Activated naive CD4-positive, alpha-beta T cell treated with anti-CD3 and anti-CD28 coated beads for 36 hours (primary cell): ENCODE measurements at regions not wholly inside any gene's neighbourhood (a gene's known extent, or its start where the extent isn't known, plus 50 kb on each side); places are given as distances from the start of the nearest gene placed in this dataset.

Source experiments
- CTCF ChIA-PET: fragments of 350-600 bp; sonication (Branson Sonifier 250); formaldehyde crosslinking; loops from one replicate; lab custom pipeline; 2021; ENCODE audit warnings: antibody characterized with exemption; lab: Charles Lee
- DNase-seq: peaks from one replicate; pipeline ENCODE4 v3.0.0-alpha.2; 2020
- H3K27ac Mint-ChIP-seq: one replicate; pipeline ENCODE4 v1.8.0; 2021; ENCODE audit warnings: mild to moderate bottlenecking, mixed read lengths
- H3K27me3 Mint-ChIP-seq: one replicate; pipeline ENCODE4 v1.8.0; 2021; ENCODE audit warnings: low read depth, mixed read lengths
- H3K36me3 Mint-ChIP-seq: one replicate; pipeline ENCODE4 v1.8.0; 2021; ENCODE audit warnings: low read depth, mixed read lengths
- H3K4me1 Mint-ChIP-seq: one replicate; pipeline ENCODE4 v1.8.0; 2021; ENCODE audit warnings: low read depth, mixed read lengths
- H3K4me3 Mint-ChIP-seq: one replicate; pipeline ENCODE4 v1.8.0; 2021; ENCODE audit warnings: mild to moderate bottlenecking, moderate library complexity, mixed read lengths
- H3K9me3 Mint-ChIP-seq: one replicate; pipeline ENCODE4 v1.8.0; 2021; ENCODE audit warnings: mixed read lengths
- intact Hi-C: fragments of 100-400 bp; cut with micrococcal nuclease; formaldehyde crosslinking; loops from one replicate; pipeline ENCODE4 v1.15.1; 2023

- Mint-ChIP-seq H3K27ac (no peak overlapping the region), H3K9me3 (peaks cover 1% of the 10 kb centered on the region), H3K4me3 (no peak overlapping the region), H3K27me3 (no peaks in the 10 kb centered on the region), H3K4me1 (peaks cover 65% of the 10 kb centered on the region), H3K36me3 (peaks cover 11% of the 10 kb centered on the region)
- no peak for DNase-seq
- intact Hi-C loops, result no loop called here
- CTCF ChIA-PET, result interaction anchor here (0.7 kb wide), 2 partner anchors 27 to 203 kb away, joined by 3 to 4 read pairs; no protein-coding TSS in a partner anchor
Measured at GRCh38 chr13:74084375-74084935, 49.7 kb downstream of the KLF12 start.

DNA sequence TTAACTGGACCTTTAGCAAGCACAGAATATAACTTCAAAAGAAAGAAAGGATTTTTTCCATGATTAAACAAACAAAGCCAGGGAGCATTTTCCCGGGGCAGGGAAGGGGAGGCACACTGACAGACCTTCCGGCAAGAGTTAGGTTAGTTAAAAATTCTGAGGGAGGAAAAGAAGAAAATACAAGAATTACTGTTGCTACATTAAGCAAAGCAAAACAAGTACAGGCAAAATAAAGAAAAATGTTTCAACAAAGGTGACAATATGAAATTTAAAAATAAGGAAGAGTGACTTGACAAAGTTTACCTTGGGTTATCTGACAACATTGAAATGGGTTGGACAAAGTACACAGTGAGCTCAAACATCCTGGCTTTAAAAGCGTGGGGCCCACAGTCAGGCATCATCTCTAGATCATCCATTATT is 51.5 kb downstream of the KLF12 start:
- intact Hi-C loops, result no loop called here
- CTCF ChIA-PET, result interaction anchor here (0.9 to 1.0 kb wide), 2 partner anchors 98 to 204 kb away, joined by 3 to 4 read pairs; no protein-coding TSS in a partner anchor
- Mint-ChIP-seq H3K27ac (no peak overlapping the region), H3K4me1 (peaks cover 55% of the 10 kb centered on the region), H3K27me3 (no peaks in the 10 kb centered on the region), H3K9me3 (peaks cover 1% of the 10 kb centered on the region), H3K4me3 (no peak overlapping the region), H3K36me3 (peaks cover 10% of the 10 kb centered on the region)
- DNase-seq, result no peak

DNA sequence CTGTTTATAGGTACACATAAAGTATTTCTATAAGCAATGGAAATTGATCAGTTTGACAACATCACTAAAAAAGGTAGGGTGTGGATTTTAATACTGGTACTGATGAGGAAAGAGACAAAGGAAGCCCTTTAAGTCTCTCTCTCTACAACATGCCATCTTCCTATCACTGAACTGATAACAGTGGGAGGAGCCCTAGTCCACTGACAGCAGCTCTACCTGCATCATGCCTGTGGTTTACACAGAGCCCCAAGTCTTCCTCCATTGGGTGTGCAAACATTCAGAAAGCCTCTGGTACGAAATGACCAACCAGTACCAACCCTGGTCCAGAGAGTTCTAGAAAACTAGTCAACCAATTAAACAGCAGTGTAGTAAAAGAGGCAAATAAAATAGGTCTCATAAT is 53.4 kb downstream of the KLF12 start:
- intact Hi-C loops, result no loop called here
- DNase-seq, result no peak
- Mint-ChIP-seq H3K27me3 (no peaks in the 10 kb centered on the region), H3K36me3 (peaks cover 10% of the 10 kb centered on the region), H3K27ac (no peak overlapping the region), H3K4me3 (no peak overlapping the region), H3K4me1 (peaks cover 61% of the 10 kb centered on the region), H3K9me3 (peaks cover 1% of the 10 kb centered on the region)
- CTCF ChIA-PET, result no interaction called here

DNA sequence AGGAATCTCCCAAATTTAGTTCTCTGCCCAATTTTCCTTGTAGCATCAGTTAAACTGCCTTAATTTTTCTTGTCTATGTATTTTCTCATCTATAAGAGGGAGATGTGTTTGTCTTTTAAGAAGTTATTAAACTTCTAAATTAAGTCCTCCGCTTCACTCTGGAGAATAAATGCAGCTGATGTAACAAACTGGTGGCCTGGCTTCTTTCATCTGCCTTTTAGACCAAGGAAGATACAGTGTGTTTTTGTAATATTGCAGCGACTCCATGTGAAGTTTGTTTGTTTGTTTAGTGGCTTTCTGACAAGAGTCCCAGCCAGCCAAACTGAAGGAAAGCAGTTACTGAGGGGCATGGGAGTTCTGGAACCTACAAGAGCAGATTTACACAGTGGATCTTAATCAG is 56.4 kb downstream of the KLF12 start:
- CTCF ChIA-PET, result interaction anchor here (0.9 kb wide), 1 partner anchor 10 kb away, joined by 5 read pairs; no protein-coding TSS in a partner anchor
- peaks cover 65% of the 10 kb centered on the region for H3K4me1 Mint-ChIP-seq
- no peak overlapping the region for H3K27ac Mint-ChIP-seq
- DNase-seq, result no peak
- H3K27me3 Mint-ChIP-seq, result no peaks in the 10 kb centered on the region
- H3K36me3 Mint-ChIP-seq, result peaks cover 9% of the 10 kb centered on the region
- no peak overlapping the region for H3K4me3 Mint-ChIP-seq
- intact Hi-C loops, result no loop called here
- H3K9me3 Mint-ChIP-seq, result peaks cover 3% of the 10 kb centered on the region

DNA sequence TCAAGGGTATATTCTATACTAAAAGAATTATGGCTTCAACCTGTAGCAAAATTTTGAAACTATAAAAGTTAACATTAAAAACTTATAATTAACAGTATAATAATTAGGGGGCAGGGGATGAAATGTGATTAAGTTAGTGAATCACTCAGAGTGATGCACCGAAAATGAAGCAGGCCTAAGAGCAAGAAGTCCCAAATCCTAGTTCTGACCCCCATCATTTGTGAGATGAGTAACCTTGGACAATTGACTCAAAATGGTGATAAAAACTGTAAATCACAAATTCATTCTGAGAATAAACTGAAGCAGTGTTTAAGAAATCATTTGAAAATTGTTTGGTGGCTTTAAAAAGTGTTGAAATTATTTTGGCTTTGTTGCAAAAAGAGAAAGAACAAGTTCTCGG is 56.8 kb downstream of the KLF12 start:
- Mint-ChIP-seq H3K27ac (no peak overlapping the region), H3K36me3 (peaks cover 6% of the 10 kb centered on the region), H3K27me3 (no peaks in the 10 kb centered on the region), H3K4me3 (no peak overlapping the region), H3K4me1 (peaks cover 61% of the 10 kb centered on the region), H3K9me3 (peaks cover 3% of the 10 kb centered on the region)
- intact Hi-C loops, result no loop called here
- CTCF ChIA-PET, result interaction anchor here (0.9 kb wide), 1 partner anchor 11 kb away, joined by 5 read pairs; no protein-coding TSS in a partner anchor
- no peak for DNase-seq

- DNase-seq, result no peak
- H3K4me1 Mint-ChIP-seq, result peaks cover 61% of the 10 kb centered on the region
- no peaks in the 10 kb centered on the region for H3K27me3 Mint-ChIP-seq
- no peak overlapping the region for H3K4me3 Mint-ChIP-seq
- intact Hi-C loops, result no loop called here
- peaks cover 3% of the 10 kb centered on the region for H3K36me3 Mint-ChIP-seq
- CTCF ChIA-PET, result no interaction called here
- peak overlapping the region; percentile 37 for H3K27ac Mint-ChIP-seq
- peaks cover 2% of the 10 kb centered on the region for H3K9me3 Mint-ChIP-seq
Measured at GRCh38 chr13:74074723-74075122, 59.5 kb downstream of the KLF12 start.

DNA sequence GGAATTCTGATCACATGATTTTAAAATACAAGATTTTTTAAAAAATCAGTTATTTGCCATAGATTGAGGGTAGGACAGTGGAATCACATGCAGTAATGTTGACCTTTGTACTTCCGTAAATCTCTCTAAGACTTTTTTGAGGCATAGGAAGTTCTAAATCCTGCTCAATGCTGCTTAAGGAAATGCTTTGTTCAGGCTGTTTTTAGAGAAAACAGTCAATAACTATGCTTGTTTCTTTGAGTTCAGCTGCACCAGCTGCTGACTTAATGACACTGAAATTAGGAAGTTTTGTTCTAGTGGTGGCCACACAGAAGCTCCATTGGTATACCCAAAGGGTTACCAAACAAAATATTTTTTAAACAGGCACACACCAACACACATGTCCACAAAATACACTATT is 60.9 kb downstream of the KLF12 start:
- no peak overlapping the region for H3K27ac Mint-ChIP-seq
- H3K4me3 Mint-ChIP-seq, result no peak overlapping the region
- intact Hi-C loops, result no loop called here
- CTCF ChIA-PET, result interaction anchor here (0.6 kb wide), 1 partner anchor 21 kb away, joined by 3 read pairs; no protein-coding TSS in a partner anchor
- no peaks in the 10 kb centered on the region for H3K27me3 Mint-ChIP-seq
- peaks cover 2% of the 10 kb centered on the region for H3K9me3 Mint-ChIP-seq
- peaks cover 72% of the 10 kb centered on the region for H3K4me1 Mint-ChIP-seq
- no peak for DNase-seq
- H3K36me3 Mint-ChIP-seq, result no peaks in the 10 kb centered on the region

DNA sequence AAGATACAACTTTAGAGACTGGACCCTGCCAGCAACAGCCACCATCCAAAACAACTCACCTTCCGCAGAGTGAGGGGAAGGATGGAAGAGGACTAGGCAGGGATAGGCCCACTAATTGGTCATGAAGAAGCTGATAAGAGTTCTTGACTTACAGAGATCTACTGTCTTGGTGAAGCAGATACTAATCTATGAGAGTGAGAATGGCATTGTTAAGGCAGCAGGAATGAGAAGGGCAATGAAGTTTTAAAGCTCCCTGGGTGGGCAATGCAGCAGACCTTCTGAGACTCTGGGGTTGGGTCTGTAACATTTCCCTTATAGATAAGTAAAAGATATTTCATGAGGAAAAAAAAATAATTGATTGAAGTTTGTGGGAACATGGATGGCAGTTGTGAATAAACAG is 63.7 kb downstream of the KLF12 start:
- Mint-ChIP-seq H3K4me3 (peak overlapping the region; percentile 30), H3K27ac (no peak overlapping the region), H3K4me1 (peaks cover 70% of the 10 kb centered on the region), H3K36me3 (no peaks in the 10 kb centered on the region), H3K27me3 (no peaks in the 10 kb centered on the region), H3K9me3 (peaks cover 2% of the 10 kb centered on the region)
- intact Hi-C loops, result loop anchor here (1.0 kb wide), 1 partner anchor 8 kb away; no protein-coding TSS in a partner anchor
- no peak for DNase-seq
- CTCF ChIA-PET, result interaction anchor here (0.9 kb wide), 1 partner anchor 216 kb away, joined by 5 read pairs; no protein-coding TSS in a partner anchor

- intact Hi-C loops, result loop anchor here (1.0 kb wide), 1 partner anchor 8 kb away; no protein-coding TSS in a partner anchor
Measured at GRCh38 chr13:74070065-74070464, 64.1 kb downstream of the KLF12 start.

GRCh38 chr13:74068471-74068870 is 65.7 kb downstream of the KLF12 start:
- intact Hi-C loops, result no loop called here
- H3K4me3 Mint-ChIP-seq, result no peak overlapping the region
- peak; percentile 49 for DNase-seq
- peaks cover 66% of the 10 kb centered on the region for H3K4me1 Mint-ChIP-seq
- peaks cover 2% of the 10 kb centered on the region for H3K9me3 Mint-ChIP-seq
- CTCF ChIA-PET, result no interaction called here
- H3K27me3 Mint-ChIP-seq, result no peaks in the 10 kb centered on the region
- peak overlapping the region; percentile 37 for H3K27ac Mint-ChIP-seq
- H3K36me3 Mint-ChIP-seq, result no peaks in the 10 kb centered on the region

More at GRCh38 chr13:74070065-74070464, 64.1 kb downstream of the KLF12 start:
- DNase-seq, result peak; percentile 22
- Mint-ChIP-seq H3K9me3 (peaks cover 2% of the 10 kb centered on the region), H3K36me3 (no peaks in the 10 kb centered on the region), H3K27me3 (no peaks in the 10 kb centered on the region), H3K4me3 (peak overlapping the region; percentile 30), H3K4me1 (peaks cover 68% of the 10 kb centered on the region), H3K27ac (no peak overlapping the region)
- CTCF ChIA-PET, result interaction anchor here (0.9 kb wide), 1 partner anchor 217 kb away, joined by 5 read pairs; no protein-coding TSS in a partner anchor

DNA sequence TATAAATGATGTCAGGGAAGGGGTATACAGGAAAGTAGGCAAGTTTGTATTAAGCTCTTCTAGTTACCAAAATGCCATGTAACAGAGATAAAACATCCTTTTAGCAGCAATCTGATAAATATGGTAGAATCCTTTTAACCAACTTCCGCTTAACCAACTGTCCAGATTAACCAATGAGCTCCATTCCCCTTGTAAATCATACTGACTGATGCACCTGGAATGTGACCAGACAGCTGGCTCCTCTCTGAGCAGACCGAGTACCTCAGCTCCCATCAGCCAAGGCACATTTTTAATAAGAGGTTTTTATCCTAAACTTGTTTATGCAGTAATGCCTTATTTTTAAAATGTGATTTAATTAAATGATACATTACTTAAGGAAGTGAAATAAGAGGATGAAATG is 66.4 kb downstream of the KLF12 start:
- CTCF ChIA-PET, result no interaction called here
- peaks cover under 1% of the 10 kb centered on the region for H3K9me3 Mint-ChIP-seq
- H3K4me3 Mint-ChIP-seq, result no peak overlapping the region
- no peaks in the 10 kb centered on the region for H3K27me3 Mint-ChIP-seq
- H3K36me3 Mint-ChIP-seq, result no peaks in the 10 kb centered on the region
- DNase-seq, result no peak
- no peak overlapping the region for H3K27ac Mint-ChIP-seq
- H3K4me1 Mint-ChIP-seq, result peaks cover 68% of the 10 kb centered on the region
- intact Hi-C loops, result no loop called here

DNA sequence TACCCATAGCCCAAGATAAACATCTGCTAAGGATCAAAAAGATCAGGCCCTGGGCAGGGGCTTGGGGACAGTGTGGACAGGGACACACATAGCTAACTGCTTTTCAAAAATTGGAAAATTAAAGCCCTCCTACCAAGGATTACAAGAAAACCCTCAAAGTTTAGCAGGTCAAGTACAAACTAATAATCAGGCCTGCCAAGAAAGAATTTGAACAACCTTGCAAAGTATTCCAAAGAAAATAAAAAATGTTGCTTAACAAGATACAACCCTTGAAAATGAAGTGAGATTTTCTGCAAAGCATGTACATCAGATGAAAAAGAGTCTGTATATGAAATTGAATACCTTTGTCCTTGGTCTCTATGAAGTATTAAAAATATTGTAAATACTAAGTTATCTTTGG is 67.3 kb downstream of the KLF12 start:
- H3K4me3 Mint-ChIP-seq, result no peak overlapping the region
- CTCF ChIA-PET, result no interaction called here
- H3K27ac Mint-ChIP-seq, result no peak overlapping the region
- no peaks in the 10 kb centered on the region for H3K36me3 Mint-ChIP-seq
- intact Hi-C loops, result no loop called here
- H3K4me1 Mint-ChIP-seq, result peaks cover 76% of the 10 kb centered on the region
- no peaks in the 10 kb centered on the region for H3K9me3 Mint-ChIP-seq
- no peaks in the 10 kb centered on the region for H3K27me3 Mint-ChIP-seq
- DNase-seq, result no peak

GRCh38 chr13:74064805-74065312 is 69.3 kb downstream of the KLF12 start:
- Mint-ChIP-seq H3K36me3 (peaks cover 4% of the 10 kb centered on the region), H3K27me3 (no peaks in the 10 kb centered on the region), H3K4me3 (no peak overlapping the region), H3K27ac (no peak overlapping the region), H3K9me3 (no peaks in the 10 kb centered on the region), H3K4me1 (peaks cover 81% of the 10 kb centered on the region)
- DNase-seq, result no peak
- intact Hi-C loops, result loop anchor here (1.0 kb wide), 1 partner anchor 67 kb away; no protein-coding TSS in a partner anchor
- CTCF ChIA-PET, result no interaction called here
